ENCODE measurements at regions not wholly inside any gene's neighbourhood (a gene's known extent, or its start where the extent isn't known, plus 50 kb on each side); places are given as distances from the start of the nearest gene placed in this dataset.

GRCh38 chr2:234272069-234272850 is 221.8 kb downstream of the SPP2 start:
- TF ChIP-seq CTCF (conservative IDR thresholded peaks at IDR 0.05 in 1 of 2, IDR thresholded peaks at IDR 0.05 in 1 of 2; ENCODE audit: low read depth in 1 of 2, low read length in 2 of 2) (no peak), EZH2 (IDR thresholded peaks at IDR 0.05; ENCODE audit: low read length, missing control alignments) (no peak)

Measured in fibroblast of lung (primary cell).